ENCODE measurements at regions not wholly inside any gene's neighbourhood (a gene's known extent, or its start where the extent isn't known, plus 50 kb on each side); places are given as distances from the start of the nearest gene placed in this dataset.

- Histone ChIP-seq H4K20me1 (ENCODE audit: insufficient read depth, low read length) (no peaks in the 10 kb centered on the region), H3K9me2 (ENCODE audit: insufficient read depth, low read length) (no peaks in the 10 kb centered on the region), H3K79me2 (ENCODE audit: insufficient read depth, low read depth, low read length) (no peaks in the 10 kb centered on the region), H3K4me1 (ENCODE audit: insufficient read depth, low read length, poor library complexity, severe bottlenecking) (peaks cover 5% of the 10 kb centered on the region), H3K4me2 (ENCODE audit: low read length) (no peak overlapping the region), H3K27ac (ENCODE audit: low read depth, low read length, poor library complexity, severe bottlenecking) (no peak overlapping the region), H3K9me3 (ENCODE audit: low read length) (no peaks in the 10 kb centered on the region), H3K36me3 (ENCODE audit: insufficient read depth, low read length) (no peaks in the 10 kb centered on the region), H2AFZ (ENCODE audit: low read length) (no peak overlapping the region), H3K4me3 (ENCODE audit: low read depth, low read length, poor library complexity, severe bottlenecking) (no peak overlapping the region)
- CTCF ChIA-PET (ENCODE audit: unreplicated experiment): no interaction called here
- no peak for TF ChIP-seq EZH2phosphoT487 (IDR thresholded peaks at IDR 0.05; ENCODE audit: borderline replicate concordance, low read depth, low read length)
- no peak for TF ChIP-seq CTCF (conservative IDR thresholded peaks at IDR 0.05; ENCODE audit: low read length)
- no TSS peak for BruUV-seq (replicated peaks)
- POLR2A ChIA-PET: interaction anchor here (0.6 kb wide), 1 partner anchor 43 kb away, joined by 3 read pairs; no protein-coding TSS in a partner anchor
- peak; percentile 33 for DNase-seq (ENCODE audit: low spot score)
- intact Hi-C loops (cut with micrococcal nuclease; ENCODE audit: unreplicated experiment): no loop called here
Observed at GRCh38 chr6:14796974-14797762, 448.7 kb upstream of the JARID2 start.

DNA sequence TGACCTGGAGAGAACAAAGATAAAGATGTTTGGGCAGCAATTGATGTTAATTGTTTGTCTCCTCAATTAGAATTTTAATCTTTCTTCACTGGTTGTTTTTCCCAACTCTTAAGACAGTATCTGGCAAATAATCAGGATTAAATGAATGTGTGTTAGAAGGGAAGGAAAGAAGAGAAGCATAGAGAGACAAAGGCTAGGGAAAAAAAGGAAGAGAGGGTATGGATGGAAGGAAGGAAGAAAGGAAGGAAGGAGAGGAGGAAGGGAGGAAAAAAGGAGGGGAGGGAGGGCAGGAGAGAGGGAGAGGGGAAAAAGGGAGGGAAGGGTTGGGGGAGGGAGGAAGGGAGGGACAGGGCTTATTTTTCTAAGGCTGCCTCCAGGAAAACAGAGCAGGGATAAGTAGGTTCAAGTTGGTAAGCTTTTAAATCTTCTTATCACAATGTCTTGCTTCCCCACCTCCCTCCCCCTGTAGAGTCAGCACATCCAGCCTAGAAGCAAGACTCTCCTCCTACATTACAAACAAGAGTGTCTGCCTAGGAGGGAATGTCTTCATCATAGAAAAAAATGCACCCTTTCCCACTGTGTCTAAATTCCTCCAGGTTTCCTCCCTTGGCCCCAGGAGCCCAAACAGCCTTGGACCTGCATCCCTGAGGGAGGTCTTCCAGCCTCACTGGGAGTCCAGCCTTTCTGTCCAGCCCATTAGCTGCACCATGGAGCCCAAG is 447.8 kb upstream of the JARID2 start:
- Histone ChIP-seq H3K9me2 (ENCODE audit: insufficient read depth, low read length) (no peaks in the 10 kb centered on the region), H3K4me3 (ENCODE audit: low read depth, low read length, poor library complexity, severe bottlenecking) (no peak overlapping the region), H3K79me2 (ENCODE audit: insufficient read depth, low read depth, low read length) (no peaks in the 10 kb centered on the region), H2AFZ (ENCODE audit: low read length) (no peak overlapping the region), H3K4me1 (ENCODE audit: insufficient read depth, low read length, poor library complexity, severe bottlenecking) (peaks cover 3% of the 10 kb centered on the region), H3K27ac (ENCODE audit: low read depth, low read length, poor library complexity, severe bottlenecking) (no peak overlapping the region), H3K4me2 (ENCODE audit: low read length) (no peak overlapping the region), H3K9me3 (ENCODE audit: low read length) (no peaks in the 10 kb centered on the region), H4K20me1 (ENCODE audit: insufficient read depth, low read length) (no peaks in the 10 kb centered on the region), H3K36me3 (ENCODE audit: insufficient read depth, low read length) (no peaks in the 10 kb centered on the region)
- ChIA-PET CTCF (ENCODE audit: unreplicated experiment) (interaction anchor here (0.6 kb wide), 2 partner anchors 126 to 675 kb away, joined by 3 read pairs; no protein-coding TSS in a partner anchor), POLR2A (no interaction called here)
- no TSS peak for BruUV-seq (replicated peaks)
- intact Hi-C loops (cut with micrococcal nuclease; ENCODE audit: unreplicated experiment): no loop called here
- DNase-seq (ENCODE audit: low spot score): no peak
- TF ChIP-seq CTCF (conservative IDR thresholded peaks at IDR 0.05; ENCODE audit: low read length): no peak

GRCh38 chr6:14798594-14798982 is 447.3 kb upstream of the JARID2 start:
- Histone ChIP-seq H3K27ac (ENCODE audit: low read depth, low read length, poor library complexity, severe bottlenecking) (no peak overlapping the region), H4K20me1 (ENCODE audit: insufficient read depth, low read length) (no peaks in the 10 kb centered on the region), H3K4me2 (ENCODE audit: low read length) (no peak overlapping the region), H3K4me3 (ENCODE audit: low read depth, low read length, poor library complexity, severe bottlenecking) (no peak overlapping the region), H2AFZ (ENCODE audit: low read length) (no peak overlapping the region), H3K9me3 (ENCODE audit: low read length) (no peaks in the 10 kb centered on the region), H3K4me1 (ENCODE audit: insufficient read depth, low read length, poor library complexity, severe bottlenecking) (peaks cover 3% of the 10 kb centered on the region), H3K79me2 (ENCODE audit: insufficient read depth, low read depth, low read length) (no peaks in the 10 kb centered on the region), H3K9me2 (ENCODE audit: insufficient read depth, low read length) (no peaks in the 10 kb centered on the region), H3K36me3 (ENCODE audit: insufficient read depth, low read length) (no peaks in the 10 kb centered on the region)
- ChIA-PET POLR2A (no interaction called here), CTCF (ENCODE audit: unreplicated experiment) (interaction anchor here (0.6 kb wide), 2 partner anchors 126 to 675 kb away, joined by 3 read pairs; no protein-coding TSS in a partner anchor)
- intact Hi-C loops (cut with micrococcal nuclease; ENCODE audit: unreplicated experiment): no loop called here
- DNase-seq (ENCODE audit: low spot score): no peak
- BruUV-seq (replicated peaks): no TSS peak
- TF ChIP-seq EZH2phosphoT487 (IDR thresholded peaks at IDR 0.05; ENCODE audit: borderline replicate concordance, low read depth, low read length): no peak
- no peak for TF ChIP-seq CTCF (conservative IDR thresholded peaks at IDR 0.05; ENCODE audit: low read length)
